IMR-90 (cell line): ENCODE measurements at regions not wholly inside any gene's neighbourhood (a gene's known extent, or its start where the extent isn't known, plus 50 kb on each side); places are given as distances from the start of the nearest gene placed in this dataset.

Source experiments
- ATAC-seq: fragments of 200-7000 bp; cut with Tn5 transposase; 2 replicates; pipeline ENCODE4 v1.9.1; 2020; ENCODE audit warnings: low read depth, mild to moderate bottlenecking, moderate library complexity
- BruUV-seq: library from RNA; stranded (reverse); fragments of 400-500 nt; replicated peaks from 2 replicates; lab custom pipeline; 2021; lab: Mats Ljungman, UMichigan
- CTCF ChIA-PET: fragments of 300-600 bp; formaldehyde crosslinking; extraction: SDS; loops from one replicate; lab custom pipeline; 2021; ENCODE audit warnings: antibody characterized with exemption; lab: Yijun Ruan, JAX
- POLR2A ChIA-PET: fragments of 300-600 bp; sonication (Branson Sonifier 250); formaldehyde crosslinking; loops from one replicate; lab custom pipeline; 2022; ENCODE audit warnings: antibody characterized with exemption; ENCODE audit not compliant: unreplicated experiment; lab: Charles Lee
- DNase-seq: peaks from one replicate; pipeline ENCODE4 v3.0.0; 2013
- H2AFZ ChIP-seq: replicated peaks from 2 replicates; pipeline ENCODE3; 2013; ENCODE audit warnings: low read length, mild to moderate bottlenecking; ENCODE audit not compliant: poor library complexity
- H2AK5ac ChIP-seq: 2 replicates; pipeline ENCODE4 v1.6.1; 2013; ENCODE audit warnings: low read depth, low read length, inconsistent platforms
- H2AK9ac ChIP-seq: replicated peaks from 2 replicates; pipeline ENCODE3; 2013; ENCODE audit warnings: mild to moderate bottlenecking, low read depth, low read length, moderate library complexity; ENCODE audit not compliant: poor library complexity
- H2BK120ac ChIP-seq: 2 replicates; pipeline ENCODE4 v1.6.1; 2013; ENCODE audit warnings: low read depth, low read length, inconsistent platforms
- H2BK15ac ChIP-seq: 3 replicates; pipeline ENCODE4 v1.6.1; 2013; ENCODE audit warnings: low read depth, low read length, inconsistent platforms
- H2BK20ac ChIP-seq: 2 replicates; pipeline ENCODE4 v1.6.1; 2013; ENCODE audit warnings: low read depth, mild to moderate bottlenecking, inconsistent platforms, low read length, moderate library complexity
- H2BK5ac ChIP-seq: 2 replicates; pipeline ENCODE4 v1.6.1; 2013; ENCODE audit warnings: mild to moderate bottlenecking, low read depth, low read length, inconsistent platforms; ENCODE audit not compliant: poor library complexity, severe bottlenecking
- H3K14ac ChIP-seq: replicated peaks from 2 replicates; pipeline ENCODE4 v1.6.1; 2013; ENCODE audit warnings: low read depth, low read length, inconsistent platforms
- H3K18ac ChIP-seq: 2 replicates; pipeline ENCODE4 v1.6.1; 2013; ENCODE audit warnings: low read depth, low read length, control low read depth
- H3K23ac ChIP-seq: 2 replicates; pipeline ENCODE4 v1.6.1; 2013; ENCODE audit warnings: low read depth, low read length, inconsistent platforms
- H3K27ac ChIP-seq: 2 replicates; pipeline ENCODE4 v1.5.1; 2013; ENCODE audit warnings: mild to moderate bottlenecking, control low read depth, low read length; ENCODE audit not compliant: insufficient read depth
- H3K27me3 ChIP-seq: 2 replicates; pipeline ENCODE4 v1.6.1; 2013; ENCODE audit warnings: low read length; ENCODE audit not compliant: control insufficient read depth, insufficient read depth
- H3K36me3 ChIP-seq: 2 replicates; pipeline ENCODE4 v1.6.1; 2013; ENCODE audit warnings: low read length, mixed read lengths; ENCODE audit not compliant: control insufficient read depth, insufficient read depth
- H3K4ac ChIP-seq: 2 replicates; pipeline ENCODE4 v1.6.1; 2013; ENCODE audit warnings: low read depth, low read length, inconsistent platforms
- H3K4me1 ChIP-seq: 2 replicates; pipeline ENCODE4 v1.6.1; 2013; ENCODE audit warnings: low read length, mixed read lengths; ENCODE audit not compliant: control insufficient read depth, insufficient read depth
- H3K4me2 ChIP-seq: 2 replicates; pipeline ENCODE4 v1.6.1; 2013; ENCODE audit warnings: low read depth, mild to moderate bottlenecking, control low read depth, low read length, moderate library complexity
- H3K4me3 ChIP-seq: 2 replicates; pipeline ENCODE4 v1.5.1; 2013; ENCODE audit warnings: low read depth, mild to moderate bottlenecking, control low read depth, low read length, moderate library complexity; ENCODE audit not compliant: insufficient read depth
- H3K56ac ChIP-seq: 2 replicates; pipeline ENCODE4 v1.6.1; 2013; ENCODE audit warnings: low read length, inconsistent platforms; ENCODE audit not compliant: insufficient read depth; ENCODE audit errors: extremely low read depth
- H3K79me1 ChIP-seq, 2 experiments: 2 replicates each; pipeline ENCODE4 v1.6.1; 2013; ENCODE audit warnings: low read length in 2 of 2, inconsistent platforms in 1 of 2, low read depth in 1 of 2
- H3K9ac ChIP-seq: 2 replicates; pipeline ENCODE4 v1.6.1; 2013; ENCODE audit warnings: low read depth, low read length, control low read depth
- H3K9me1 ChIP-seq: 2 replicates; pipeline ENCODE4 v1.6.1; 2013; ENCODE audit warnings: low read length, inconsistent platforms; ENCODE audit not compliant: insufficient read depth
- H3K9me3 ChIP-seq: 2 replicates; pipeline ENCODE4 v1.6.1; 2013; ENCODE audit warnings: low read length; ENCODE audit not compliant: control insufficient read depth, insufficient read depth
- H4K20me1 ChIP-seq: 2 replicates; pipeline ENCODE4 v1.6.1; 2013; ENCODE audit warnings: low read length, inconsistent platforms; ENCODE audit not compliant: insufficient read depth
- H4K5ac ChIP-seq: 2 replicates; pipeline ENCODE4 v1.6.1; 2013; ENCODE audit warnings: mild to moderate bottlenecking, low read depth, low read length, control low read depth
- H4K8ac ChIP-seq, 2 experiments: 2 replicates each; pipeline ENCODE4 v1.6.1; 2013; ENCODE audit warnings: low read depth in 2 of 2, low read length in 2 of 2, control low read depth in 1 of 2, inconsistent platforms in 1 of 2
- H4K91ac ChIP-seq: 2 replicates; pipeline ENCODE4 v1.6.1; 2013; ENCODE audit warnings: low read depth, low read length, inconsistent platforms; ENCODE audit not compliant: insufficient read depth
- BHLHE40 ChIP-seq: fragments of 150-350 bp; IDR thresholded peaks from 2 replicates; pipeline ENCODE4 v1.6.1; 2016; ENCODE audit warnings: mild to moderate bottlenecking, low read depth, low read length
- CEBPB ChIP-seq: IDR thresholded peaks from 2 replicates; pipeline ENCODE4 v1.6.1; 2012; ENCODE audit warnings: low read depth, low read length, improper control_type of control experiment
- CHD1 ChIP-seq: IDR thresholded peaks from 2 replicates; pipeline ENCODE4 v1.6.1; 2012; ENCODE audit warnings: low read depth, low read length, improper control_type of control experiment
- CTCF ChIP-seq: conservative IDR thresholded peaks from 2 replicates; pipeline ENCODE4 v1.5.1; 2012; ENCODE audit warnings: mild to moderate bottlenecking, low read depth, low read length, improper control_type of control experiment
- ELK1 ChIP-seq: fragments of 150-350 bp; IDR thresholded peaks from 2 replicates; pipeline ENCODE4 v1.6.1; 2016; ENCODE audit warnings: low read depth, mild to moderate bottlenecking, low read length, moderate library complexity, borderline replicate concordance
- FOS ChIP-seq: fragments of 150-350 bp; IDR thresholded peaks from 2 replicates; pipeline ENCODE4 v1.6.1; 2016; ENCODE audit warnings: low read depth, low read length
- MAFK ChIP-seq: IDR thresholded peaks from 2 replicates; pipeline ENCODE4 v1.6.1; 2012; ENCODE audit warnings: low read depth, low read length, improper control_type of control experiment
- MAZ ChIP-seq: IDR thresholded peaks from 2 replicates; pipeline ENCODE4 v1.6.1; 2012; ENCODE audit warnings: low read depth, mild to moderate bottlenecking, low read length, improper control_type of control experiment, moderate library complexity, borderline replicate concordance
- MXI1 ChIP-seq: IDR thresholded peaks from 2 replicates; pipeline ENCODE4 v1.6.1; 2012; ENCODE audit warnings: low read depth, mild to moderate bottlenecking, low read length, moderate library complexity, borderline replicate concordance
- NFE2L2 ChIP-seq: fragments of 150-350 bp; IDR thresholded peaks from 2 replicates; pipeline ENCODE4 v1.6.1; 2016; ENCODE audit warnings: low read depth, mild to moderate bottlenecking, low read length
- POLR2A ChIP-seq: IDR thresholded peaks from 2 replicates; pipeline ENCODE4 v1.6.1; 2012; ENCODE audit warnings: mild to moderate bottlenecking, low read depth, low read length
- RAD21 ChIP-seq: IDR thresholded peaks from 2 replicates; pipeline ENCODE4 v1.6.1; 2012; ENCODE audit warnings: low read length, improper control_type of control experiment
- RCOR1 ChIP-seq: IDR thresholded peaks from 2 replicates; pipeline ENCODE4 v1.6.1; 2012; ENCODE audit warnings: mild to moderate bottlenecking, low read length, improper control_type of control experiment; ENCODE audit not compliant: insufficient replicate concordance
- RFX5 ChIP-seq: IDR thresholded peaks from 2 replicates; pipeline ENCODE4 v1.8.0; 2012; ENCODE audit warnings: low read depth, mild to moderate bottlenecking, low read length, moderate library complexity
- SMC3 ChIP-seq: fragments of 150-350 bp; IDR thresholded peaks from 2 replicates; pipeline ENCODE4 v1.6.1; 2016; ENCODE audit warnings: low read depth, mild to moderate bottlenecking, antibody characterized with exemption, low read length, moderate library complexity
- USF2 ChIP-seq: fragments of 150-350 bp; IDR thresholded peaks from 2 replicates; pipeline ENCODE4 v1.6.1; 2017; ENCODE audit warnings: mild to moderate bottlenecking, antibody characterized with exemption, low read length, low read depth
- WGBS, 2 experiments: methylation state at CpG; one replicate each; pipeline versions ENCODE4 v1.1.5 to v1.1.7; 2013; ENCODE audit warnings: missing lambda C conversion rate in 2 of 2; ENCODE audit not compliant: insufficient read length in 1 of 2; ENCODE audit errors: extremely low coverage in 2 of 2; 5-methylcytosine and 5-hydroxymethylcytosine counted together
- dilution Hi-C: fragments of 300-500 bp; cut with HindIII; formaldehyde crosslinking; loops from one replicate; pipeline ENCODE4 v1.14.3; 2018; ENCODE audit warnings: low sequenced_read_pairs; ENCODE audit not compliant: unreplicated experiment
- in situ Hi-C: fragments of 300-500 bp; cut with MboI; formaldehyde crosslinking; loops from 3 replicates; pipeline ENCODE4 v1.14.3; 2019; ENCODE audit warnings: low sequenced_read_pairs, inconsistent platforms, mixed read lengths
- intact Hi-C: fragments of 100-400 bp; cut with micrococcal nuclease; formaldehyde crosslinking; loops from 2 replicates; pipeline ENCODE4 v1.10.0; 2022

- no peak for TF ChIP-seq NFE2L2
- no peak for TF ChIP-seq SMC3
- TF ChIP-seq RFX5, result no peak
- TF ChIP-seq BHLHE40, result no peak
- no peak for TF ChIP-seq CHD1
- TF ChIP-seq ELK1, result no peak
- no peak for TF ChIP-seq RAD21
- TF ChIP-seq MAFK, result no peak
- TF ChIP-seq RCOR1, result no peak
- TF ChIP-seq CTCF, result no peak
- no peak for TF ChIP-seq POLR2A
- TF ChIP-seq FOS, result no peak
- no peak for TF ChIP-seq MAZ
- no peak for TF ChIP-seq MXI1
- no peak for TF ChIP-seq CEBPB
- no peak for TF ChIP-seq USF2
- Histone ChIP-seq H4K8ac (no peak overlapping the region; a peak in 1 of 4 replicates), H2BK120ac (peak overlapping the region; percentile 52; the same call in 1 of the 2 replicates), H4K91ac (peak overlapping the region; percentile 26; the same call in 1 of the 2 replicates), H3K4me2 (no peak overlapping the region), H4K5ac (no peak overlapping the region; the same call in 1 of the 2 replicates), H3K23ac (no peak overlapping the region), H3K9me3 (no peaks in the 10 kb centered on the region), H3K56ac (no peak overlapping the region), H3K18ac (peak overlapping the region; percentile 70; the same call in 1 of the 2 replicates), H3K36me3 (no peaks in the 10 kb centered on the region), H3K4ac (peak overlapping the region; percentile 57; the same call in 1 of the 2 replicates), H3K27me3 (no peaks in the 10 kb centered on the region), H3K79me1 (no peaks in the 10 kb centered on the region), H2AK5ac (peak overlapping the region; percentile 23; the same call in 1 of the 2 replicates), H4K20me1 (no peaks in the 10 kb centered on the region), H2BK20ac (peak overlapping the region; percentile 33; the same call in 1 of the 2 replicates), H3K27ac (no peak overlapping the region), H3K4me1 (peaks cover 14% of the 10 kb centered on the region), H3K9ac (no peak overlapping the region), H2BK15ac (peak overlapping the region; percentile 57; the same call in 1 of the 3 replicates), H2BK5ac (no peak overlapping the region), H3K4me3 (no peak overlapping the region), H3K9me1 (peaks cover 7% of the 10 kb centered on the region), H2AK9ac (no peak overlapping the region), H3K14ac (no peak overlapping the region; the same call in 1 of the 2 replicates), H2AFZ (no peak overlapping the region)
- in situ Hi-C loops, result no loop called here
- WGBS, 2 experiments, result 86% methylated on average over 1 of the region's 2 CpGs; no CpG with 5 or more reads in 1 of the 2 experiments
- no peak for ATAC-seq
- intact Hi-C loops, result no loop called here
- ChIA-PET POLR2A (no interaction called here), CTCF (no interaction called here)
- BruUV-seq, result no TSS peak
- dilution Hi-C loops, result no loop called here
- DNase-seq, result no peak
These were observed 89.3 kb upstream of the CTAGE1 start for GRCh38 chr18:22507055-22507454.
